MG63 (cell line): ENCODE measurements at regions not wholly inside any gene's neighbourhood (a gene's known extent, or its start where the extent isn't known, plus 50 kb on each side); places are given as distances from the start of the nearest gene placed in this dataset.

Source experiments
- DNase-seq: peaks from one replicate; pipeline ENCODE4 v3.0.0-alpha.2; 2020
- H3K27me3 ChIP-seq: fragments of 250-450 bp; sonication (Bioruptor Pico); 2 replicates; pipeline ENCODE4 v1.5.1; 2020; ENCODE audit warnings: mild to moderate bottlenecking, moderate library complexity
- H3K36me3 ChIP-seq: fragments of 250-450 bp; sonication (Bioruptor Pico); 2 replicates; pipeline ENCODE4 v1.5.1; 2020; ENCODE audit warnings: mild to moderate bottlenecking, moderate library complexity
- H3K4me3 ChIP-seq: fragments of 250-450 bp; sonication (Bioruptor Pico); 2 replicates; pipeline ENCODE4 v1.5.1; 2020; ENCODE audit warnings: mild to moderate bottlenecking, moderate library complexity
- H3K9me3 ChIP-seq: fragments of 250-450 bp; sonication (Bioruptor Pico); 2 replicates; pipeline ENCODE4 v1.5.1; 2020; ENCODE audit warnings: mild to moderate bottlenecking, moderate library complexity

DNA sequence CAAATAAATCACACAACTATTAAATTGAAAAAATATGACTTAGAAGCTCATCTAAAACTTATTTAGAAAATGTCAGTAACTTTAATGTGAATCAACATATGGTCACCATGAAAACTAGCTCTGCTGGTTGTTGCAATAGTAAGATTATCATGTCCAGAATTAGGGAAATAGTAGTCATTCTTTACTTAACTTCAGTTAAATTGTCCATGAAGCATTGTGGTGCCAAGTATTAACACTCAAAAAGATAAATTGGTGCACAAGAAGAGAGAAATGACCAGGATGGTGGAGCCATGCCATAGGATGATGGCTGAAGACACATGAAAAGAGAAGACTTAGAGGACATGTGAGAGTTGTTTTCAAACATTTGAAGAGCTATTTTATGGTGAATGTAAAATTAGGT lies 130.2 kb upstream of the PTGFR start:
- no peak for DNase-seq
- Histone ChIP-seq H3K4me3 (no peak overlapping the region), H3K9me3 (peaks cover 5% of the 10 kb centered on the region; the same call in 1 of the 2 replicates), H3K36me3 (no peaks in the 10 kb centered on the region), H3K27me3 (no peaks in the 10 kb centered on the region)

DNA sequence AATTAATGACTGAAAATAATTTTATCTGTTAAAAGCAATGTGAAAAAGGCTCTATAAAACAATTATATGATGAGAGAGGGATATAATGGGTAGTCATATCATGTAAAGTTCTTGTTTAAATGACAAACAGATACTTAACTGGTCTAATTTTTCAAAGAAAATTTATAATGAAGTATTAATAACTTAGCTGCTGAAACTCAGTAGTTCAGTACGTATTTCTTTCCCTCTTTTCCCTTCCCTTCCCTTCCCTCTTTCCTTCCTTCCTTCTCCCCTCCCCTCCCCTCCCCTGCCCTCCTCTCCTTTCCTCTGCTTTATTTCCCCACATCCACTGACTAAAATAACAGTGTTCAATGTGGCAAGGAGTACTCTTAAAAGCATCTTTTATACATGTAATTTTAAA lies 123.1 kb upstream of the PTGFR start:
- no peaks in the 10 kb centered on the region for H3K9me3 ChIP-seq
- DNase-seq, result no peak
- no peak overlapping the region for H3K4me3 ChIP-seq
- H3K27me3 ChIP-seq, result no peaks in the 10 kb centered on the region
- no peaks in the 10 kb centered on the region for H3K36me3 ChIP-seq

DNA sequence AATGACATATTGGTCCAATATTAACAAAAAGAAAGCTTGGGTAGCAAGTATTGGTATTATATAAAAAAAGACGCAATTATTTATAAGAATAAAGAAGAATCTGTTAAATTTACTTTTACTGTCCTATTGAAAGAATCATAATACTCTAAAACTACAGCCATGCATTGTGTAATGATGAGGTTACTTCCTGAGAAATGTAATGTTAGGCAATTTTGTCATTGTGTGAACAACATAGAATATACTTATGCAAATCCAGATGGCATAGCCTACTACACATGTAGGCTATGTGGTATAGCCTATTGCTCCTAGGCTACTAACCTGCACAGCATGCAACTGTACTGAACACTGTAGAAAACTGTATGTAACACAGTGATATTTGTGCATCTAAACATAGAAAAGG lies 121.2 kb upstream of the PTGFR start:
- no peaks in the 10 kb centered on the region for H3K9me3 ChIP-seq
- H3K4me3 ChIP-seq, result no peak overlapping the region
- no peaks in the 10 kb centered on the region for H3K27me3 ChIP-seq
- no peaks in the 10 kb centered on the region for H3K36me3 ChIP-seq
- no peak for DNase-seq

DNA sequence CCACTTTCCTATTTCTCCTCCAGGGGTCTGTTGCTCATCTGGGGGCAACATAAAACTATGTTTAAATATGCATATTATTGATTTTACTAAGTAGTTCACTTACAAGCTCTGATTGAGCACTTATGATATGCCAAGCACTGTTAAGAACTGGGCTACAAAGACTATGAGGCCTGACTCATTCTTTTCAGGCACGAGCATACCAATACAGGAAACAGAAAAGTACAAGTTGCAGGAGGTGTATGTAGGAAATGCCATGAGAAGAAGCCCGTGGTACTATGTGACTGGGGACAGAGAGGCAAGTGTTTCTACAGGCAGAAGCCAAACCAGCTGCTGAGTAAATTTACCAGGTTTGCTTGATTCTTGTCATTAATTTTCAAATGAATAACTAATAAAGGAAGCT lies 120.4 kb upstream of the PTGFR start:
- DNase-seq, result no peak
- H3K9me3 ChIP-seq, result no peaks in the 10 kb centered on the region
- no peak overlapping the region for H3K4me3 ChIP-seq
- no peaks in the 10 kb centered on the region for H3K36me3 ChIP-seq
- H3K27me3 ChIP-seq, result no peaks in the 10 kb centered on the region

DNA sequence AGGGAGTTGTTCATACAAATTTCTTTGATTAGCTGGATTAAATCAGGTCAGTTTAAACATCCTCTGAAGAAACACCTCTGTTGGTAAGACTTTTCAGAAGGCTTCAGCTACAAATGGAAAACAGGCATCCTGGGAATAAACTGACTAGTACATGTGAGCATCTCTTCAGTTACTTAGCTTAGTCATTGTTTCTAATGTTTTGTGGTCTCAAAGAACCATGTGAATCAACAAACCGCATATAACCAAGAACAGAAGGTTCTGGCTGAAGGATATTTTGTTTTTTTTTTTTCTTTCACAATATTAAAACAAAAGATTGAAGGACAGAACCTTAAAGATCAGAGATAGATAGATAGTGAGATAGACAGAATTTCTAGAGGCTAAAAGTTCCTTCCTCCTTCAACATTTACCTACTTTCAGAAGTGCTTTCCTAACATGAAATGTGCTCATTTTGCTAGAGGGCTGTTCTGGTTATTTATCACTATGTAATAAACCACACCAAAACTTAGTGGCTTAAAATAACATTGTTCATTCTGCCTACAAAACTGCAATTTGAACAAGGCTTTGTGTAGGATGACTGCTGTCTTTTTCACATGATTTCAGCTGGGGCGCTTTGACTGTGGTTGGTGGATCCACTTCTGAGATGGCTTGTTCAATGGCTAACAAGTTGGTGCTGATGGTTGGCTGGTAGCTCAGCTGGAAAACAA lies 119.8 kb upstream of the PTGFR start:
- Histone ChIP-seq H3K27me3 (no peaks in the 10 kb centered on the region), H3K4me3 (no peak overlapping the region), H3K9me3 (no peaks in the 10 kb centered on the region), H3K36me3 (no peaks in the 10 kb centered on the region)
- no peak for DNase-seq

DNA sequence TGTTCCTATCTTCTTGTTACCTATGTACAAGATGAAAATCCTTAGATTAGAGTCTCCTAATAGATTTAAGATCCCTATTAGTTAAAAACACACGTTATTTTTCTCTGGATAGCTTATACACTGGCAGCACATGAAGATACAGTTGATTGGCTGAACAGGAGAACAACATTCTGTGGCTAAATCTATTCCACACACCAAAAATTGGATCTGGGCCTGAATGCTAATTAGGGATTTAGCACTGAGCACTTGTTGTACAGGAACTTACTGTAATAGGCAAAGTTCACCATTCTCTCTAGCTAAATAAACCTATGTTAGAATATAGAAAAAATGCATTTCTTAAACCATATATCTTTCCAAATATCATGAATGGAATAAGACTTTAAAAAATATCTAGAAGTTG lies 117.1 kb upstream of the PTGFR start:
- Histone ChIP-seq H3K4me3 (no peak overlapping the region), H3K36me3 (no peaks in the 10 kb centered on the region), H3K9me3 (no peaks in the 10 kb centered on the region), H3K27me3 (no peaks in the 10 kb centered on the region)
- DNase-seq, result no peak

DNA sequence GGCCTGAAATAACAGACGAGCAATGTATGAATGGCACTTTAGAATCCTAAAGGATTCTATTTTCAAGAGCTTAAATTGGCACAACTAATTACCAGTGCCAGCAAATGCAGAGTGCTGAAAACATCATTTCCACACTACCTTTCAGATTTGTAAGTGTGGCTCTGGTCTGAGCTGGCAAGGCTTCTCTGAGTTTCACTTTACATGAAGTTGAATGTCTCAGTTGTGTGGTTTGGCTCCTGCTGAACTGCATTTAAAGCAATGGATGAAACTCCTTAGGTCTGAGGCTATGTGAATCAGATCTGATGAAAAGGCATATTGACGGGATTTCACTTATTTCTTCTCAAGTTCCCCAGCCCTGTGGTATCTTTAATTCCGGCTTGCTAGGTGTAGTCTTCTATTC lies 114.8 kb upstream of the PTGFR start:
- H3K4me3 ChIP-seq, result no peak overlapping the region
- no peaks in the 10 kb centered on the region for H3K27me3 ChIP-seq
- H3K36me3 ChIP-seq, result no peaks in the 10 kb centered on the region
- no peaks in the 10 kb centered on the region for H3K9me3 ChIP-seq
- peak; percentile 3 for DNase-seq

DNA sequence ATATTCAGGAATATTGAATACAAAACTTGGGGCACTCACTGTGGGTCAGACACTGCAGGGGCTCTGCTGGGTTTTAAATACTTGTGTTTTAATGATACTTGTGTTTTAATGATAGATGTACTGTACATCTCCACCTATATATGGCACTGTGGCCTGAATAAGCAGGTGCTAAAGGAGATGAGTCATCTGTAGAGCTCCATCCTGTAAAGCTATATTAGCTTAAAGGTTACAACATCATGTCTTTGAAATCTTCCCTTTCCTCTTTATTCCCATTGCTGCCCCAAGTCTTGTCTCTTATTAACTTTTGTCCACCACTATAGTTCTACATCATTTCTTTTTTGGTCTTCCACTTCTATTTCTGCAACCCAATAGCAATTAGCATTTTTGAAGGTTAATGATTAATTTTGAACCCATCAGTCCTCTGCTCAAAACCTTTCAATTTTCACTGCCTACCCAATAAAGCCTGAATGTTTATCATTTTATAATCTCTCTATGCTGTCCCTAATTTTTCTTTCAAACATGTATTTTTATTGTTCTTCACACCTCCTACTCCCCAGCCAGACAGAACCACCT lies 113.3 kb upstream of the PTGFR start:
- no peak for DNase-seq
- Histone ChIP-seq H3K27me3 (no peaks in the 10 kb centered on the region), H3K36me3 (no peaks in the 10 kb centered on the region), H3K9me3 (no peaks in the 10 kb centered on the region), H3K4me3 (no peak overlapping the region)

DNA sequence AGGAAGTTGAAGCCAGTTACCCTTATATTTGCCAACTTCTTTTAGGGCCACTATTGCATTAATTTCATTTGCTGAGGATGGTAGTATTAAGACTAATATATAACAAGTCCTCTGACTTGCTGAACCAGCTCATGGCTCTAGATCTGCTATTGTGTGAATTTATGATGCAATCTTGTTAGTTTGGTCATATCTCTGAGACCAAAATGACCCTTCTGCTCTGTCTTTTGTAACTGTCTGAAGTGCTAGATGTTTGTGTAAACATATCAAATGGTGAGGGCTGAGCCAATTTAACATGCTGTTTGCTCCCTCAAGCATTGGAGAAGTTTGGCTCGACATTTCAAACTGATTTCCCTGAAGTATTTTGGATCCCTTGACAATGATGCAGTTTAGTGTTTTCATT lies 106.9 kb upstream of the PTGFR start:
- no peaks in the 10 kb centered on the region for H3K36me3 ChIP-seq
- no peak for DNase-seq
- H3K4me3 ChIP-seq, result no peak overlapping the region
- no peaks in the 10 kb centered on the region for H3K9me3 ChIP-seq
- no peaks in the 10 kb centered on the region for H3K27me3 ChIP-seq

DNA sequence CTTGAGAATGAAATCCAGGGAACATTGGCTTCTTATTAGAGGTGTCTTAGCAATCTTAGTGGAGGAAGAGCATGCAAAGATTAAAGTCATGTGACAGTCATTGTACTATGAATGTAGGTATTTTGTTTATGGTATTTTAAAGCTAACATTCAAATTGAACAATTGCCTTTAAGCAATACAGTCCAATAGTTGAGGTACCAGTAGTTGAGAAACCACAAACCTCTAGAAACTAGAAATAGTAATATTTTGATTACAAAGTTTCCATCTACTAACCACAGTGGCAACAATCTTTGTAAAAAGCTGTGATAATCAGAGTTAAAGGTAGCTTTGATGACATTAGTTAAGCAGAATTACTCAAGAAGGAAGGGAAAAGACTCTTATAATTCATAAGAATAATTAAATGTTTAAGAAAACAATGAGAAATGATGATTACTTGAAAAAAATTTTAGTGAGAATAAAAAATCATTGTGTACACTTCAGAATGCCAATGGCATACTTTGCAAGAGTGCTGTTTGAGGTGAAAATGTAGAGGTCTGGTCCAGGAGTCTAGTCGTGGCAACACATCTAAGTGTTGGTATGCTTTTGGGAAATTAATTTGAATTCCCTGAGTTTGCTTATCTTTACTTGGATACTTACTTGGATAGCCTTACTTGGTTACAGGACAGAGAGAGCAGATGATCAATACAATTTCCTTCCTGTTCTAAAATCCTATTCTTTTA lies 104.9 kb upstream of the PTGFR start:
- no peaks in the 10 kb centered on the region for H3K9me3 ChIP-seq
- H3K36me3 ChIP-seq, result no peaks in the 10 kb centered on the region
- no peak overlapping the region for H3K4me3 ChIP-seq
- no peak for DNase-seq
- H3K27me3 ChIP-seq, result no peaks in the 10 kb centered on the region

DNA sequence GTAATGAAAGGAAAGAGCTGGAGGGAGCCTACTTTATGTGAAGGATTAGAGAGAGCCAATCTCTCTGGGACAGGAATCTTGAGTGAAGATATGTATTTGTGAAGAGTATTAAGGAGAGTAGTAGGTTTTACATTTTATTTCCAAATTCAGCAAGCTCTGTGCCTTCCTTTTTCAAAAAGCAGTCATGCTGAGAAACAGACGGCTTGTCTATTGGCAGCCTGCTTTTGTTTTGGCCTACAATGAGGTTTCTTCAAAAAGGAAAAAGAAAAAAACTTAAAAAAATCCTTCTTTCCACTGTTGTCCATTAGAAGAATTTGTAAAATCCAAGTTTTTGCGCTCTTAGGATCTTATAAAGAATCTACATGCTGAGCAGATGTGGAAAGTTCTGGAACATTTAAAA lies 103.6 kb upstream of the PTGFR start:
- no peaks in the 10 kb centered on the region for H3K36me3 ChIP-seq
- DNase-seq, result no peak
- H3K4me3 ChIP-seq, result no peak overlapping the region
- peaks cover 3% of the 10 kb centered on the region; the same call in 1 of the 2 replicates for H3K9me3 ChIP-seq
- H3K27me3 ChIP-seq, result no peaks in the 10 kb centered on the region

DNA sequence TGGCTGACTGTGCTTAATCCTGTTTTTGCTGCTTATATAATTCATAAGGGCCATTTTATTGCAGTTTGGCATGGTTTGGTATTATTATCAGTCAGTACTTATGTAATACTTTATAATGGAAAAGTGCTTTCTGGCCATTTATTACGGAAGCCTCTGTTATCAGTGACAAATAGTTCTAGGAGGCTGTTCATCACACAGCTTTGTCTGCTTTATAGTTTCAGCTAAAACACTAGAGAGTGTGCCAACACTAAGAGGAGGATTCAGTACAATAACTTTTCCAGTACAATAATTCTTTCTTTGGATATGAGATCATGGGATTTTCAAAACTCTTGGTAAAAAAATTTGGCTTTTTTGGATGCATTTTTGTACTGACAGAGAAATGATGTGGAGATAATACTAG lies 102.9 kb upstream of the PTGFR start:
- DNase-seq, result no peak
- no peak overlapping the region for H3K4me3 ChIP-seq
- H3K9me3 ChIP-seq, result peaks cover 9% of the 10 kb centered on the region
- H3K27me3 ChIP-seq, result no peaks in the 10 kb centered on the region
- H3K36me3 ChIP-seq, result no peaks in the 10 kb centered on the region

DNA sequence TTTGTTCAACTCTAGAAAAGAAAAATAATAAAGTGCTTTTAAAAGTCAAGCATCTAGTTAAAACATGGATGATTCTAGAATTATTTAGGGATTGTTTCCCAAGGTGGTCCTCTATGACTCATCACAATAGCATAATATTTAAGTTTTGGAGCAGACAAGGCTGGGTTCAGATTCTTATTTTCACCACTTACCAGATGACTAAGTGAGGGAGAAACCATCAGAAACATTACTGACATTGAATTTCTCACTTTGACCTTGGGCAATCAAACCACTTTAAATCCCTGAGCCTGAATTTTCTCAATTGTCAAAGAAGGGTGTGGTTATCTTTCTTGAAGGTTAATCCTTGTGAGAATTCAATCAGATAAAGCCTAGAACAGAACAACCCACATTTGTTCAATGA lies 102.5 kb upstream of the PTGFR start:
- Histone ChIP-seq H3K27me3 (no peaks in the 10 kb centered on the region), H3K4me3 (no peak overlapping the region), H3K9me3 (peaks cover 14% of the 10 kb centered on the region), H3K36me3 (no peaks in the 10 kb centered on the region)
- DNase-seq, result no peak

DNA sequence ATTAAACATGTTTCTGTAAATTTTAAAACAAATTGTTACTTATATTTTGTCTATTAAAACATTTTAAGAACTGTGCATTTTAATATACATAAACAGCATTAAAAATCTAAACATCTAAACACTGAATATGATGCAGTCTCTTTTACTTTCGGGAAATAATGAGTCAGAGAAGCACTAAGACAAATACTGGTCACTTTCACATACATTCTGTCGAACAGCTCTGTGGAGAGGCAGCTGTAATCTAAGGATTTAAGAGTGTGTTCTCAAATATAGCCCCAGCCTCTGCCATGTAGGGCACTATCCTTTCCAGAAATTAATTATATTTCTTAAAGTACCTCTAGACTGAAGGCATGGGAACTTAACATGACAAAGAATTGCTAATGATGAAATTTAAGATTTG lies 89.6 kb upstream of the PTGFR start:
- H3K27me3 ChIP-seq, result no peaks in the 10 kb centered on the region
- H3K4me3 ChIP-seq, result no peak overlapping the region
- no peaks in the 10 kb centered on the region for H3K36me3 ChIP-seq
- DNase-seq, result no peak
- peaks cover 6% of the 10 kb centered on the region for H3K9me3 ChIP-seq

DNA sequence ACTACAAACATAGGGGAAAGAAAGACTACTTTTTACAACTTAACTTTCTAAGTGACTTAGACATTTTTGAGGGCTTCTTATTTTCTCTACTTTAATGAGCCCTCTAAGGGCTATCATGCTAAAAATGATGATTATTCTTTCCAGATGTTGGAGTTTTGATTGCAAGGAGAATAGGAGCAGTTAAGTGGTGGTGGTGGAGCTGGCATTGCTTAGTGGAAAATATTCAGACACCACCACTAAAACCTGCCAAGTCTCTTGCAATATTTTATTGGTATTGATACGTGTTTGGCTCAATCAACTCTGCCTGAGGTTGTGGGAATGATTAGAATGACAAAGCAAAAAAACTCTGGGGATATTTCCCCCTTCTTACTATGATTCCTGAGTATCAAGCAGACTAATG lies 82.6 kb upstream of the PTGFR start:
- H3K36me3 ChIP-seq, result no peaks in the 10 kb centered on the region
- no peak for DNase-seq
- H3K9me3 ChIP-seq, result peaks cover 28% of the 10 kb centered on the region
- no peaks in the 10 kb centered on the region for H3K27me3 ChIP-seq
- no peak overlapping the region for H3K4me3 ChIP-seq

DNA sequence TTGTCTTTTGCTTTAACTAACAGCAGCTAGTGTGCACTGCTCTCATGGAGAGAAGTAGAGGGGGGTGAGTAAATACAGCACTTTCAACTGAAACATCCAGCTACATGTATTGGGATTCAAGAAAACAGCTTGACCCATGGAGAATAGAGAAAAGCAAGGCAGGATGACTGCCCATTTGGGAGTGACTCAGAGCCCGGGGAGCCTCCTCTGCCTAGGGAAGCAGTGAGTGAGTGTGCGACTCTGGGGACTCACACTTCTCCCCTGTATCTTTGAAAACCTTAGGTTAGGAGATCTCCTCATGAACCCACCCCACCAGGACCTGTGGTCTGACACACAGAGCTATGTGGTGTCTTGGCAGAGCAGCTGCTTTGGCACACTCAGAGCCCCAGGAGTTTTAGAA lies 82.0 kb upstream of the PTGFR start:
- no peak for DNase-seq
- Histone ChIP-seq H3K9me3 (peaks cover 28% of the 10 kb centered on the region), H3K27me3 (no peaks in the 10 kb centered on the region), H3K4me3 (no peak overlapping the region), H3K36me3 (no peaks in the 10 kb centered on the region)

DNA sequence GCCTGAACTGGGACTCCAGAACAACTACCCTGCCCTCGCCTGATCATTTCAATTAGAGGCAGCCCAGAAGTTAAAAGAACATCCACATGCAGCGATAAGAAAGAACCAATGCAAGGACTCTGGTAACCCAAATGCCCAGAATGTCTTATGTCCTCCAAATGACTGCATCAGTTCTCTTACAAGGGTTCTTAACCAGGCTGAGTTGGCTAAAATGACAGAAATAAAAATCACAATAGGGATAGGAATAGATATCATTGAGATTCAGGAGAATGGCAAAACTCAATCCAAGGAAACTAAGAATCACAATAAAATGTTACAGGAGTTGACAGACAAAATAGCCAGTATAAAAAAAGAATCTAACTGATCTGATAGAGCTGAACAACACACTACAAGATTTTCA lies 80.1 kb upstream of the PTGFR start:
- DNase-seq, result no peak
- H3K4me3 ChIP-seq, result no peak overlapping the region
- no peaks in the 10 kb centered on the region for H3K36me3 ChIP-seq

DNA sequence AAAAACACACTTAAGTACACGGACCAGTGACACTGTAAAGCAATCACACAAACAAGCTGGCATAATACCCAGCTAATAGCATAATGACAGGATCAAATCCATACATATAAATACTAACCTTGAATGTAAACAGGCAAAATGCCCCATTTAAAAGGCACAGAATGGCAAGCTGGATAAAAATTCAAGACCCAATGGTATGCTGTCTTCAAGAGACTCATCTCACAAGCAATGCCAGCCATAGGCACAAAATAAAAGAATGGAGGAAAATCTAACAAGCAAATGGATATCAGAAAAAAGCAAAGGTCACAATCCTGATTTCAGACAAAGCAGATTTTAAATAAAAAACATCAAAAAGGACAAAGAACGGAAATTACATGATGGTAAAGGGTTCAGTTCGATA lies 79.1 kb upstream of the PTGFR start:
- DNase-seq, result no peak
- peaks cover 27% of the 10 kb centered on the region for H3K9me3 ChIP-seq
- no peaks in the 10 kb centered on the region for H3K27me3 ChIP-seq
- H3K4me3 ChIP-seq, result no peak overlapping the region
- H3K36me3 ChIP-seq, result no peaks in the 10 kb centered on the region

More for the DNA sequence above, 80.1 kb upstream of the PTGFR start:
- Histone ChIP-seq H3K27me3 (no peaks in the 10 kb centered on the region), H3K9me3 (peaks cover 28% of the 10 kb centered on the region)
